Pancreas (tissue), 10 donors: ENCODE measurements at regions not wholly inside any gene's neighbourhood (a gene's known extent, or its start where the extent isn't known, plus 50 kb on each side); places are given as distances from the start of the nearest gene placed in this dataset.

Experiments
- ATAC-seq, 4 donors: fragments of 200-7000 bp; cut with Tn5 transposase; one replicate each; pipeline versions ENCODE4 v1.8.0 to v1.9.1; 2020; ENCODE audit warnings: mild to moderate bottlenecking in 4 of 4, moderate library complexity in 4 of 4
- DNase-seq, 6 donors: peaks; one replicate each; pipeline ENCODE4 v3.0.0-alpha.2; 2020
- FAIRE-seq: peaks from 2 replicates; lab custom pipeline; 2012; peaks lifted over from hg19 to GRCh38; lab: Jason Lieb, UNC
- H3K27ac ChIP-seq, 4 donors: fragments of 200-600 bp; sonication (generic); 1 replicate in 3 of 4; 2 replicates in 1 of 4; pipeline versions ENCODE4 v1.5.0 to v1.8.0; 2020
- H3K27me3 ChIP-seq, 4 donors: fragments of 200-600 bp; one replicate each; pipeline ENCODE4 v1.8.0; 2021
- H3K36me3 ChIP-seq, 3 donors: fragments of 200-600 bp; sonication (generic) in 1 of 3; one replicate each; pipeline versions ENCODE4 v1.5.0 to v1.8.0; 2020 to 2021
- H3K4me1 ChIP-seq, 3 donors: fragments of 200-600 bp; one replicate each; pipeline ENCODE4 v1.8.0; 2021
- H3K4me3 ChIP-seq, 4 donors: fragments of 200-600 bp; sonication (generic) in 2 of 4; one replicate each; pipeline versions ENCODE4 v1.5.0 to v1.8.0; 2020 to 2021
- H3K9me3 ChIP-seq, 4 donors: fragments of 200-600 bp; one replicate each; pipeline ENCODE4 v1.8.0; 2021
- WGBS, 2 donors: extraction: QIAGEN DNeasy Blood & Tissue Kit; methylation state at CpG; one replicate each; pipeline ENCODE4 v1.1.7; 2013; 5-methylcytosine and 5-hydroxymethylcytosine counted together
- intact Hi-C, 3 donors: fragments of 100-400 bp; cut with DNase I; formaldehyde crosslinking; loops; one replicate each; pipeline versions ENCODE4 v1.11.1 to v1.14.2; 2022
- TF ChIP-seq, protein P1 (sequence below), 4 donors: fragments of 200-600 bp; sonication (generic) in 3 of 4; IDR thresholded peaks; one replicate each; pipeline versions ENCODE4 v1.5.0 to v1.8.0; 2021; ENCODE audit warnings: antibody characterized with exemption in 4 of 4
- donor health status: healthy with polysubstance abuse.
- donor health status: DM: no; HTN: no; CAD: no; lungs with moderate emphysema.
- donor health status: DM: no; HTN: no; CAD: no.
- donor health status: control.
- donor health status: control.
- donor health status: Bipolar disorder and iron deficiency.
- donor health status: DM: yes; HTN: yes; CAD: no.
- donor health status: DM: no; HTN: no; CAD: no.
- donor health status: DM: no; HTN: no; CAD: no.
- donor health status: DM: yes; HTN: yes; CAD: no.

DNA sequence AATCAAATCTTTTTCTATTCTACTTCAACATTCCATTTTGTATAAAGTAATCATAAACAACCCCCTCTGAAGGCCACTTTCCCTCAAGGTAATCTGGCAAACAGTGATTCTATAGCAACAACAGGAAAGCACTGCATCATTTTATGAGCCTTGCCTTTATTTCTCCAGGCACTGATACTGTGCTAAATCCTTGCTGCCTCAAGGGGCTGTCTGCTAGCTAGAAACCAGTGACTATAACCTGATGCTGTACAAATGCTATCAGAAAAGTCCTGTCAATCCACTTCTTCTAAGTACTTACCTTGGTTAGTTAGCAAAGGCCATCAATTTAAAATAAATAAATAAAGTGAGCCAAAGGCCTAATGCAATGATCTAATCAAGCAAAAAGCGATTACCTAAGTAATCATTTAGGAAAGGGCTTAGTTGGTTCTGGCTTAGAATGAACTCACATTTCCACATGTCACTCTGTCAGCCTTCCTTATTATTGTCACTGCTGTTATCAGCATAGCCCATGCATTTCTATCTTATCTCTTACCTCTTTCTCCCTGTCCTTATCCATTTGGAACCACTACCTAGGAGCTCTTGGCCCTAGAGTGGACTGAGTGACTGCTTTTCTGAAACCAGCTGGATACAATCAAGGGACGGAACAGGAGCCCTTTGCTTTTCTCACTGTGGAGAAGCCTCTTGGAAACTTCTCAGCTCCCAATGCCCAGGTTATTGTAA, 246.1 kb upstream of the MEF2C start:
- Histone ChIP-seq H3K36me3 (no peaks in the 10 kb centered on the region), H3K27me3 (no peaks in the 10 kb centered on the region), H3K4me1 (no peaks in the 10 kb centered on the region), H3K4me3 (no peak overlapping the region), H3K9me3 (no peaks in the 10 kb centered on the region), H3K27ac (no peak overlapping the region)
- DNase-seq (no peak), ATAC-seq (no peak), FAIRE-seq (no peak)
- intact Hi-C loops = no loop called here
- TF ChIP-seq, protein P1, sequence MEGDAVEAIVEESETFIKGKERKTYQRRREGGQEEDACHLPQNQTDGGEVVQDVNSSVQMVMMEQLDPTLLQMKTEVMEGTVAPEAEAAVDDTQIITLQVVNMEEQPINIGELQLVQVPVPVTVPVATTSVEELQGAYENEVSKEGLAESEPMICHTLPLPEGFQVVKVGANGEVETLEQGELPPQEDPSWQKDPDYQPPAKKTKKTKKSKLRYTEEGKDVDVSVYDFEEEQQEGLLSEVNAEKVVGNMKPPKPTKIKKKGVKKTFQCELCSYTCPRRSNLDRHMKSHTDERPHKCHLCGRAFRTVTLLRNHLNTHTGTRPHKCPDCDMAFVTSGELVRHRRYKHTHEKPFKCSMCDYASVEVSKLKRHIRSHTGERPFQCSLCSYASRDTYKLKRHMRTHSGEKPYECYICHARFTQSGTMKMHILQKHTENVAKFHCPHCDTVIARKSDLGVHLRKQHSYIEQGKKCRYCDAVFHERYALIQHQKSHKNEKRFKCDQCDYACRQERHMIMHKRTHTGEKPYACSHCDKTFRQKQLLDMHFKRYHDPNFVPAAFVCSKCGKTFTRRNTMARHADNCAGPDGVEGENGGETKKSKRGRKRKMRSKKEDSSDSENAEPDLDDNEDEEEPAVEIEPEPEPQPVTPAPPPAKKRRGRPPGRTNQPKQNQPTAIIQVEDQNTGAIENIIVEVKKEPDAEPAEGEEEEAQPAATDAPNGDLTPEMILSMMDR (IDR thresholded peaks at IDR 0.05) = no peak
- 61 to 73% methylated on average over 2 of the region's 2 CpGs for WGBS, 2 donors

DNA sequence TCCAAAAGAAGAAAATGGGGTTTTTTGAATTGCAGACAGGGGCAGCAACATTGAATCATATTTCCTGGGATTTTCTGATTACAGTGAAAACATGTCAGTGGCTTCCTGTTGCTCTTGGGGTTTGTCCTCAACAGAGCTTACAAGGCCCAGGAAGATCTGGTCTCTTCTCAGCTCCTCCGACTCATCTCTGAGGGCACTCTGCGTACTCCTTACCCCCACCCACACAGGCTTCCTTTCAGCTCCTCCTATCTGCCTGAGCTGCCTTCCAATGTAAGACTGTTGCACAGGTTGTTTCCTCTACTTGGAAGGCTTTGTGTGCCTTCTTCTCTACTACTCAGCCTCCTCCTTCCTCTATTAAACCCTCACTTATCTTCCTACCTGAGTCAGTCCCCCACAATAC, 245.1 kb upstream of the MEF2C start:
- intact Hi-C loops = no loop called here
- ATAC-seq (no peak), FAIRE-seq (no peak), DNase-seq (no peak)
- no peaks in the 10 kb centered on the region for H3K27me3 ChIP-seq
- no peaks in the 10 kb centered on the region for H3K9me3 ChIP-seq
- no peak overlapping the region for H3K4me3 ChIP-seq
- TF ChIP-seq, protein P1 (IDR thresholded peaks at IDR 0.05) = no peak
- no peak overlapping the region for H3K27ac ChIP-seq
- no peaks in the 10 kb centered on the region for H3K4me1 ChIP-seq
- H3K36me3 ChIP-seq = no peaks in the 10 kb centered on the region
- 92 to 94% methylated on average over 2 of the region's 2 CpGs for WGBS, 2 donors

DNA sequence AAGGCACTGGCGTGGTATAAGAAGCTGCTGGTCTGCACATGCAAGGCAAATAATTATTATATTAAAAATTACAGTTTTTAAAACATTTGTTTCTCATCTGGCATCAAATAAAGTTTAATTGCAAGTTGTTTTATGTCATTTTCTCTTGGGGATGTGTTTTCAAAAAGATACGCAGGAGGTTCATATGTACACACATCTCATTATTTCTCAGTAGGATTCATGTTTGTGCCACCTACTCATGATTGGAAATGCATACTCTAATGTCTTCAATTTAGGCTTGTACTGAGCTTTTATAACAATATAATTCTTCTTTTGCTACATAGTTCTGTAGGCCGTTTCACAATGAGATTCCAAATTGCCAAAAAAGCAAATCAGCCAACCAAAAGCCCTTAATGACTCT, 244.2 kb upstream of the MEF2C start:
- no peak for ATAC-seq
- no peak overlapping the region for H3K4me3 ChIP-seq
- no peaks in the 10 kb centered on the region for H3K4me1 ChIP-seq
- no peak for DNase-seq
- 84 to 85% methylated on average over 3 of the region's 3 CpGs for WGBS, 2 donors
- H3K27ac ChIP-seq = no peak overlapping the region
- TF ChIP-seq, protein P1 (IDR thresholded peaks at IDR 0.05) = no peak
- H3K9me3 ChIP-seq = no peaks in the 10 kb centered on the region
- no peaks in the 10 kb centered on the region for H3K27me3 ChIP-seq
- FAIRE-seq = no peak
- intact Hi-C loops = no loop called here
- no peaks in the 10 kb centered on the region for H3K36me3 ChIP-seq

DNA sequence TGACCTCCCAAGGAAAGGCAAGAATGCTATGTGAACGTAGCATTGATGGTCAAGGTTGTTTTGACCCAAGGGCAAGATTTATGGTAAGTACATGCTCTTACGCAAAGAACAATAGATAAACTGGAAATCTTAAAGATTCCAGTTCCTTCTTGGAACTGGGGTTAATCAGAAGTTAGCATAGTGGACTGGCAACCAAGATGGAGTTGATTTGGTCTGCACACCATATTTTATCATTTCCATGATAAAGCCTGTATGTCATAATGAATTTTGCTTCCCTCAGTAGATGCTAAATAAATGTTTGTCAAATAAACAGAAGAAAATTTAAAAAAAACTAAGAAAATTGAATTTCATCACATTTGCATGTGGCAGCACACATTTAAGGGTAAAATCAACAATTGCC, 242.4 kb upstream of the MEF2C start:
- intact Hi-C loops = no loop called here

DNA sequence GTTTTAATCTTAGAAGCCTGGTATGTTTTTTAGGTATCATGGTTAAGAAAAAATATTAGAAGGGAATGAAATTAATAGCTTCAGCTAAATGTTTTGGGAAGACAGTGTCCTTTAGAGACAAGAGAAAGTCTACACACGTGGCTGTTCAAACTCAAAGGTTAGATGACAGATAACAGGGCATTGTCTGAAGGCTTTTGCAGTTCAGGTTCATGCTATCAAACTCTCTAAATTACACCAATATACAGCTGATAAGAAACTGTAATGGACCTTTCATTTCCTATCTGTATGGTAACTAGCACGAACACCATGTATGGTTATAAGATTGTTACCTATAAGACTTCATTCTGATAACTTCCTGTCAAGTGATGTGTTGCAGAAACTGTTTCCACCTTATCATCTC, 240.6 kb upstream of the MEF2C start:
- intact Hi-C loops = no loop called here
- Histone ChIP-seq H3K4me1 (no peaks in the 10 kb centered on the region), H3K27me3 (no peaks in the 10 kb centered on the region), H3K9me3 (no peaks in the 10 kb centered on the region), H3K4me3 (no peak overlapping the region), H3K36me3 (no peaks in the 10 kb centered on the region), H3K27ac (no peak overlapping the region)
- ATAC-seq = no peak
- FAIRE-seq = no peak
- TF ChIP-seq, protein P1 (IDR thresholded peaks at IDR 0.05) = no peak
- WGBS, 2 donors = 43 to 45% methylated on average over 2 of the region's 2 CpGs
- no peak for DNase-seq

More for the DNA sequence above, 242.4 kb upstream of the MEF2C start:
- no peak for DNase-seq
- Histone ChIP-seq H3K27me3 (no peaks in the 10 kb centered on the region), H3K9me3 (no peaks in the 10 kb centered on the region), H3K4me3 (no peak overlapping the region), H3K27ac (no peak overlapping the region), H3K36me3 (no peaks in the 10 kb centered on the region), H3K4me1 (no peaks in the 10 kb centered on the region)
- FAIRE-seq = no peak
- TF ChIP-seq, protein P1 (IDR thresholded peaks at IDR 0.05) = no peak
- no peak for ATAC-seq
- WGBS, 2 donors = 87 to 98% methylated on average over 2 of the region's 2 CpGs
